DOHH2 (cell line): ENCODE measurements at regions not wholly inside any gene's neighbourhood (a gene's known extent, or its start where the extent isn't known, plus 50 kb on each side); places are given as distances from the start of the nearest gene placed in this dataset.

Source experiments
- H3F3A ChIP-seq: fragments of 200-600 bp; sonication (generic), shearing (Covaris generic); 2 replicates; pipeline ENCODE4 v1.6.0; 2016; ENCODE audit warnings: antibody characterized with exemption, mild to moderate bottlenecking; ENCODE audit not compliant: control insufficient read depth, insufficient read depth
- H3K27ac ChIP-seq: fragments of 200-600 bp; sonication (generic); 2 replicates; pipeline ENCODE4 v1.5.1; 2014; ENCODE audit warnings: low read depth, mild to moderate bottlenecking, low read length, moderate library complexity
- H3K27me3 ChIP-seq: fragments of 200-600 bp; sonication (generic); 2 replicates; pipeline ENCODE4 v1.6.1; 2014; ENCODE audit warnings: mild to moderate bottlenecking, low read length, mixed read lengths; ENCODE audit not compliant: control insufficient read depth
- H3K36me3 ChIP-seq: fragments of 200-600 bp; sonication (generic); 2 replicates; pipeline ENCODE4 v1.6.1; 2014; ENCODE audit warnings: mild to moderate bottlenecking, low read length, moderate library complexity, mixed read lengths; ENCODE audit not compliant: control insufficient read depth
- H3K4me1 ChIP-seq: fragments of 200-600 bp; sonication (generic); 2 replicates; pipeline ENCODE4 v1.6.1; 2014; ENCODE audit warnings: mild to moderate bottlenecking, low read length, mixed read lengths; ENCODE audit not compliant: control insufficient read depth
- H3K4me2 ChIP-seq: fragments of 200-600 bp; sonication (generic); 2 replicates; pipeline ENCODE4 v1.6.0; 2014; ENCODE audit warnings: mild to moderate bottlenecking, low read length, moderate library complexity
- H3K4me3 ChIP-seq: fragments of 200-600 bp; sonication (generic); 2 replicates; pipeline ENCODE4 v1.5.1; 2014; ENCODE audit warnings: mild to moderate bottlenecking, low read length, mixed read lengths
- H3K79me2 ChIP-seq: fragments of 200-600 bp; sonication (generic); 2 replicates; pipeline ENCODE4 v1.6.1; 2014; ENCODE audit warnings: mild to moderate bottlenecking, low read length, mixed read lengths; ENCODE audit not compliant: control insufficient read depth
- H3K9me2 ChIP-seq: fragments of 200-600 bp; sonication (generic); replicated peaks from 2 replicates; pipeline ENCODE4 v1.6.1; 2014; ENCODE audit warnings: mild to moderate bottlenecking, low read length, mixed read lengths; ENCODE audit not compliant: control insufficient read depth
- H3K9me3 ChIP-seq: fragments of 200-600 bp; sonication (generic); 2 replicates; pipeline ENCODE4 v1.6.1; 2014; ENCODE audit warnings: antibody characterized with exemption, low read length, mixed read lengths; ENCODE audit not compliant: control insufficient read depth, insufficient read depth
- H4K20me1 ChIP-seq: fragments of 200-600 bp; sonication (generic); 2 replicates; pipeline ENCODE4 v1.6.0; 2014; ENCODE audit warnings: low read depth, mild to moderate bottlenecking, antibody characterized with exemption, low read length, moderate library complexity; ENCODE audit not compliant: control insufficient read depth, insufficient read depth
- EZH2phosphoT487 ChIP-seq: fragments of 200-600 bp; sonication (generic); IDR thresholded peaks from 2 replicates; pipeline ENCODE4 v1.6.1; 2017; ENCODE audit warnings: borderline replicate concordance, mild to moderate bottlenecking, antibody characterized with exemption, low read length, moderate library complexity, mixed read lengths
- TF ChIP-seq, protein P1 (sequence below): fragments of 200-600 bp; sonication (generic); IDR thresholded peaks from one replicate; pipeline ENCODE4 v1.5.1; 2014; ENCODE audit warnings: antibody characterized with exemption, mild to moderate bottlenecking, low read depth, low read length; ENCODE audit not compliant: poor library complexity, severe bottlenecking

GRCh38 chr5:103808464-103809106, 246.0 kb upstream of the NUDT12 start:
- no peaks in the 10 kb centered on the region for H3K9me3 ChIP-seq
- no peaks in the 10 kb centered on the region for H3K36me3 ChIP-seq
- H3K27me3 ChIP-seq, result no peaks in the 10 kb centered on the region
- H4K20me1 ChIP-seq, result no peaks in the 10 kb centered on the region
- no peaks in the 10 kb centered on the region for H3F3A ChIP-seq
- no peaks in the 10 kb centered on the region for H3K4me1 ChIP-seq
- no peak overlapping the region for H3K4me3 ChIP-seq
- H3K79me2 ChIP-seq, result no peaks in the 10 kb centered on the region
- H3K9me2 ChIP-seq, result no peaks in the 10 kb centered on the region
- TF ChIP-seq EZH2phosphoT487, result no peak
- TF ChIP-seq, protein P1, sequence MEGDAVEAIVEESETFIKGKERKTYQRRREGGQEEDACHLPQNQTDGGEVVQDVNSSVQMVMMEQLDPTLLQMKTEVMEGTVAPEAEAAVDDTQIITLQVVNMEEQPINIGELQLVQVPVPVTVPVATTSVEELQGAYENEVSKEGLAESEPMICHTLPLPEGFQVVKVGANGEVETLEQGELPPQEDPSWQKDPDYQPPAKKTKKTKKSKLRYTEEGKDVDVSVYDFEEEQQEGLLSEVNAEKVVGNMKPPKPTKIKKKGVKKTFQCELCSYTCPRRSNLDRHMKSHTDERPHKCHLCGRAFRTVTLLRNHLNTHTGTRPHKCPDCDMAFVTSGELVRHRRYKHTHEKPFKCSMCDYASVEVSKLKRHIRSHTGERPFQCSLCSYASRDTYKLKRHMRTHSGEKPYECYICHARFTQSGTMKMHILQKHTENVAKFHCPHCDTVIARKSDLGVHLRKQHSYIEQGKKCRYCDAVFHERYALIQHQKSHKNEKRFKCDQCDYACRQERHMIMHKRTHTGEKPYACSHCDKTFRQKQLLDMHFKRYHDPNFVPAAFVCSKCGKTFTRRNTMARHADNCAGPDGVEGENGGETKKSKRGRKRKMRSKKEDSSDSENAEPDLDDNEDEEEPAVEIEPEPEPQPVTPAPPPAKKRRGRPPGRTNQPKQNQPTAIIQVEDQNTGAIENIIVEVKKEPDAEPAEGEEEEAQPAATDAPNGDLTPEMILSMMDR, result peak; percentile 66
- H3K27ac ChIP-seq, result no peak overlapping the region
- no peak overlapping the region for H3K4me2 ChIP-seq

DNA sequence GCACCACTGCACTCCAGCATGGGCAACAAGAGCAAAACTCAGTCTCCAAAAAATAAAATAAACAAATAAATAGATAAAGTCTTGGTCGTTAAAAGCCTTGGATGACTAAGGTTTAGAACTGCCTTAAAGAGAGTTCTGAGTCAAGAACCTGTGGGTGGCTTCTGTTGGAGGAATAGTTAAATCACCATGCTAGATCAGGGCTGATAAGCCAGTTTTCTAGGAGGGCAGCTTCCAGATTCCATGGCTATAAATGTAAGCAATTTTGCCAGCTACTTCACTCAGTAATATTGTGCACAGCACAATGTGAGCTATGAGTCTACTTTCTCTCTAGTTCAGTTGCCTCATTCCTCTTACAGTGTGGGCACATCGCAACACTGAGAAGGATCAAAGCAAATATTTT, 242.1 kb upstream of the NUDT12 start:
- Histone ChIP-seq H3K4me1 (no peaks in the 10 kb centered on the region), H3K27ac (no peak overlapping the region), H3K36me3 (no peaks in the 10 kb centered on the region), H3K9me3 (no peaks in the 10 kb centered on the region), H3K4me3 (no peak overlapping the region), H4K20me1 (no peaks in the 10 kb centered on the region), H3K27me3 (no peaks in the 10 kb centered on the region), H3K9me2 (no peaks in the 10 kb centered on the region), H3F3A (no peaks in the 10 kb centered on the region), H3K79me2 (no peaks in the 10 kb centered on the region), H3K4me2 (no peak overlapping the region)
- TF ChIP-seq, protein P1, result no peak
- TF ChIP-seq EZH2phosphoT487, result no peak

- Histone ChIP-seq H3K27me3 (no peaks in the 10 kb centered on the region), H3K9me2 (no peaks in the 10 kb centered on the region), H4K20me1 (no peaks in the 10 kb centered on the region), H3K4me1 (no peaks in the 10 kb centered on the region), H3K36me3 (no peaks in the 10 kb centered on the region), H3K4me3 (no peak overlapping the region), H3K79me2 (no peaks in the 10 kb centered on the region), H3K4me2 (no peak overlapping the region), H3F3A (no peaks in the 10 kb centered on the region), H3K9me3 (peaks cover 4% of the 10 kb centered on the region; the same call in 1 of the 2 replicates), H3K27ac (no peak overlapping the region)
- TF ChIP-seq, protein P1, result no peak
- no peak for TF ChIP-seq EZH2phosphoT487
Measured at GRCh38 chr5:103801681-103802080, 239.1 kb upstream of the NUDT12 start.
